Karpas-422 (cell line): ENCODE measurements at regions not wholly inside any gene's neighbourhood (a gene's known extent, or its start where the extent isn't known, plus 50 kb on each side); places are given as distances from the start of the nearest gene placed in this dataset.

Source experiments
- DNase-seq: peaks from one replicate; pipeline ENCODE4 v3.0.0-alpha.2; 2015
- H2AFZ ChIP-seq: fragments of 200-600 bp; sonication (generic); 2 replicates; pipeline ENCODE4 v1.6.1; 2014; ENCODE audit warnings: antibody characterized with exemption, low read length, mixed read lengths
- H3K27ac ChIP-seq: fragments of 200-600 bp; sonication (generic); 2 replicates; pipeline ENCODE4 v1.5.1; 2014; ENCODE audit warnings: mild to moderate bottlenecking, low read length, moderate library complexity
- H3K27me3 ChIP-seq: fragments of 200-600 bp; sonication (generic); 2 replicates; pipeline ENCODE4 v1.6.1; 2014; ENCODE audit warnings: low read length, mixed read lengths
- H3K36me3 ChIP-seq: fragments of 200-600 bp; sonication (generic); 2 replicates; pipeline ENCODE4 v1.6.1; 2014; ENCODE audit warnings: low read length, mixed read lengths; ENCODE audit not compliant: insufficient read depth
- H3K4me1 ChIP-seq: fragments of 200-600 bp; sonication (generic); 2 replicates; pipeline ENCODE4 v1.6.1; 2014; ENCODE audit warnings: mild to moderate bottlenecking, low read length, mixed read lengths
- H3K4me2 ChIP-seq: fragments of 200-600 bp; sonication (generic); 2 replicates; pipeline ENCODE4 v1.6.1; 2014; ENCODE audit warnings: low read length, low read depth, mild to moderate bottlenecking; ENCODE audit not compliant: poor library complexity, severe bottlenecking
- H3K4me3 ChIP-seq: fragments of 200-600 bp; sonication (generic); 2 replicates; pipeline ENCODE4 v1.5.1; 2014; ENCODE audit warnings: mild to moderate bottlenecking, antibody characterized with exemption, low read length, mixed read lengths
- H3K79me2 ChIP-seq: fragments of 200-600 bp; sonication (generic); 2 replicates; pipeline ENCODE4 v1.6.1; 2014; ENCODE audit warnings: mild to moderate bottlenecking, low read length, mixed read lengths
- H3K9ac ChIP-seq: fragments of 200-600 bp; sonication (generic); 2 replicates; pipeline ENCODE4 v1.6.0; 2014; ENCODE audit warnings: low read length
- H3K9me2 ChIP-seq: fragments of 200-600 bp; sonication (generic), shearing (Covaris generic); replicated peaks from 2 replicates; pipeline ENCODE4 v1.6.0; 2014; ENCODE audit warnings: mild to moderate bottlenecking, low read length, moderate library complexity; ENCODE audit not compliant: insufficient read depth
- H3K9me3 ChIP-seq: fragments of 300-700, 200-600 bp; sonication (generic); 2 replicates; pipeline ENCODE4 v1.6.1; 2014; ENCODE audit warnings: low read length, mixed read lengths
- H4K20me1 ChIP-seq: fragments of 200-600 bp; sonication (generic); 2 replicates; pipeline ENCODE4 v1.6.1; 2014; ENCODE audit warnings: mild to moderate bottlenecking, antibody characterized with exemption, low read length, low read depth; ENCODE audit not compliant: insufficient read depth

GRCh38 chr7:46993396-46993795 is 588.5 kb downstream of the TNS3 start:
- Histone ChIP-seq H3K4me2 (no peak overlapping the region), H3K9ac (no peak overlapping the region)
- no peak for DNase-seq

GRCh38 chr7:46990761-46991160 is 591.1 kb downstream of the TNS3 start:
- DNase-seq: no peak
- Histone ChIP-seq H3K9ac (no peak overlapping the region), H3K36me3 (no peaks in the 10 kb centered on the region), H3K79me2 (no peaks in the 10 kb centered on the region), H2AFZ (no peak overlapping the region), H3K9me3 (no peaks in the 10 kb centered on the region), H3K27me3 (no peaks in the 10 kb centered on the region), H4K20me1 (no peaks in the 10 kb centered on the region), H3K4me3 (no peak overlapping the region), H3K9me2 (no peaks in the 10 kb centered on the region), H3K4me1 (no peaks in the 10 kb centered on the region), H3K27ac (no peak overlapping the region), H3K4me2 (no peak overlapping the region)

More at GRCh38 chr7:46993396-46993795, 588.5 kb downstream of the TNS3 start:
- Histone ChIP-seq H3K9me3 (no peaks in the 10 kb centered on the region), H3K27me3 (no peaks in the 10 kb centered on the region), H3K4me1 (no peaks in the 10 kb centered on the region), H3K79me2 (no peaks in the 10 kb centered on the region), H3K36me3 (no peaks in the 10 kb centered on the region), H3K4me3 (no peak overlapping the region), H3K9me2 (no peaks in the 10 kb centered on the region), H4K20me1 (no peaks in the 10 kb centered on the region), H2AFZ (no peak overlapping the region), H3K27ac (no peak overlapping the region)

GRCh38 chr7:46989247-46989646 is 592.7 kb downstream of the TNS3 start:
- Histone ChIP-seq H3K79me2 (no peaks in the 10 kb centered on the region), H3K27ac (no peak overlapping the region), H4K20me1 (no peaks in the 10 kb centered on the region), H3K4me2 (no peak overlapping the region), H3K9me2 (no peaks in the 10 kb centered on the region), H3K9me3 (no peaks in the 10 kb centered on the region), H3K36me3 (no peaks in the 10 kb centered on the region), H3K27me3 (no peaks in the 10 kb centered on the region), H3K4me3 (no peak overlapping the region), H3K4me1 (no peaks in the 10 kb centered on the region), H2AFZ (no peak overlapping the region), H3K9ac (no peak overlapping the region)
- no peak for DNase-seq

GRCh38 chr7:46982928-46983327 is 599.0 kb downstream of the TNS3 start:
- Histone ChIP-seq H3K36me3 (no peaks in the 10 kb centered on the region), H3K27me3 (no peaks in the 10 kb centered on the region), H3K79me2 (no peaks in the 10 kb centered on the region), H3K9me2 (no peaks in the 10 kb centered on the region), H3K27ac (no peak overlapping the region), H3K4me2 (no peak overlapping the region), H2AFZ (no peak overlapping the region), H3K9ac (no peak overlapping the region), H4K20me1 (no peaks in the 10 kb centered on the region), H3K4me1 (no peaks in the 10 kb centered on the region), H3K4me3 (no peak overlapping the region), H3K9me3 (no peaks in the 10 kb centered on the region)
- DNase-seq: no peak

GRCh38 chr7:46979439-46979838 is 602.5 kb downstream of the TNS3 start:
- no peaks in the 10 kb centered on the region for H3K9me3 ChIP-seq
- no peak for DNase-seq
- H4K20me1 ChIP-seq: no peaks in the 10 kb centered on the region
- no peaks in the 10 kb centered on the region for H3K27me3 ChIP-seq
- H3K4me2 ChIP-seq: no peak overlapping the region
- no peak overlapping the region for H3K4me3 ChIP-seq
- H3K79me2 ChIP-seq: no peaks in the 10 kb centered on the region
- no peaks in the 10 kb centered on the region for H3K4me1 ChIP-seq
- no peak overlapping the region for H2AFZ ChIP-seq
- no peak overlapping the region for H3K27ac ChIP-seq
- no peaks in the 10 kb centered on the region for H3K9me2 ChIP-seq
- H3K9ac ChIP-seq: no peak overlapping the region
- H3K36me3 ChIP-seq: no peaks in the 10 kb centered on the region

- H3K4me3 ChIP-seq: no peak overlapping the region
- no peaks in the 10 kb centered on the region for H3K4me1 ChIP-seq
- H3K27me3 ChIP-seq: no peaks in the 10 kb centered on the region
- H3K27ac ChIP-seq: no peak overlapping the region
- no peak for DNase-seq
- H3K36me3 ChIP-seq: no peaks in the 10 kb centered on the region
- H2AFZ ChIP-seq: no peak overlapping the region
- no peaks in the 10 kb centered on the region for H4K20me1 ChIP-seq
- no peak overlapping the region for H3K9ac ChIP-seq
- H3K79me2 ChIP-seq: no peaks in the 10 kb centered on the region
- H3K4me2 ChIP-seq: no peak overlapping the region
- no peaks in the 10 kb centered on the region for H3K9me3 ChIP-seq
- H3K9me2 ChIP-seq: no peaks in the 10 kb centered on the region
Observed at GRCh38 chr7:46975493-46975892, 606.4 kb downstream of the TNS3 start.

GRCh38 chr7:46972205-46972604 is 609.7 kb downstream of the TNS3 start:
- Histone ChIP-seq H3K9me3 (peaks cover under 1% of the 10 kb centered on the region; the same call in 1 of the 2 replicates), H3K9ac (no peak overlapping the region), H2AFZ (no peak overlapping the region), H3K79me2 (no peaks in the 10 kb centered on the region), H3K4me2 (no peak overlapping the region), H3K9me2 (no peaks in the 10 kb centered on the region), H4K20me1 (no peaks in the 10 kb centered on the region), H3K4me1 (no peaks in the 10 kb centered on the region), H3K36me3 (no peaks in the 10 kb centered on the region), H3K4me3 (no peak overlapping the region), H3K27me3 (no peaks in the 10 kb centered on the region), H3K27ac (no peak overlapping the region)
- DNase-seq: no peak

GRCh38 chr7:46970476-46970875 is 611.4 kb downstream of the TNS3 start:
- Histone ChIP-seq H3K79me2 (no peaks in the 10 kb centered on the region), H3K27ac (no peak overlapping the region), H3K9me3 (peaks cover 13% of the 10 kb centered on the region; the same call in 1 of the 2 replicates), H4K20me1 (no peaks in the 10 kb centered on the region), H3K4me1 (no peaks in the 10 kb centered on the region), H3K4me3 (no peak overlapping the region), H3K36me3 (no peaks in the 10 kb centered on the region), H2AFZ (no peak overlapping the region), H3K27me3 (no peaks in the 10 kb centered on the region), H3K9ac (no peak overlapping the region), H3K4me2 (no peak overlapping the region), H3K9me2 (no peaks in the 10 kb centered on the region)
- no peak for DNase-seq

- H3K27ac ChIP-seq: no peak overlapping the region
- H3K9me2 ChIP-seq: no peaks in the 10 kb centered on the region
- no peaks in the 10 kb centered on the region for H3K4me1 ChIP-seq
- H3K79me2 ChIP-seq: no peaks in the 10 kb centered on the region
- no peak for DNase-seq
- no peak overlapping the region for H3K9ac ChIP-seq
- no peaks in the 10 kb centered on the region for H4K20me1 ChIP-seq
- no peak overlapping the region for H3K4me2 ChIP-seq
- H2AFZ ChIP-seq: no peak overlapping the region
- no peak overlapping the region for H3K4me3 ChIP-seq
- H3K36me3 ChIP-seq: no peaks in the 10 kb centered on the region
- peaks cover 13% of the 10 kb centered on the region; the same call in 1 of the 2 replicates for H3K9me3 ChIP-seq
- no peaks in the 10 kb centered on the region for H3K27me3 ChIP-seq
Observed at GRCh38 chr7:46970131-46970430, 611.8 kb downstream of the TNS3 start.
